PC-9 (cell line): ENCODE measurements at regions not wholly inside any gene's neighbourhood (a gene's known extent, or its start where the extent isn't known, plus 50 kb on each side); places are given as distances from the start of the nearest gene placed in this dataset.

Experiments used
- EZH2 ChIP-seq: fragments of 200-600 bp; sonication (generic); IDR thresholded peaks from 2 replicates; pipeline ENCODE4 v1.8.0; 2017; ENCODE audit warnings: antibody characterized with exemption, low read depth
- TF ChIP-seq, protein P1 (sequence below): fragments of 200-600 bp; sonication (generic); conservative IDR thresholded peaks from 2 replicates; pipeline ENCODE4 v1.6.1; 2017; ENCODE audit warnings: mixed run types, antibody characterized with exemption, mild to moderate bottlenecking, moderate library complexity

DNA sequence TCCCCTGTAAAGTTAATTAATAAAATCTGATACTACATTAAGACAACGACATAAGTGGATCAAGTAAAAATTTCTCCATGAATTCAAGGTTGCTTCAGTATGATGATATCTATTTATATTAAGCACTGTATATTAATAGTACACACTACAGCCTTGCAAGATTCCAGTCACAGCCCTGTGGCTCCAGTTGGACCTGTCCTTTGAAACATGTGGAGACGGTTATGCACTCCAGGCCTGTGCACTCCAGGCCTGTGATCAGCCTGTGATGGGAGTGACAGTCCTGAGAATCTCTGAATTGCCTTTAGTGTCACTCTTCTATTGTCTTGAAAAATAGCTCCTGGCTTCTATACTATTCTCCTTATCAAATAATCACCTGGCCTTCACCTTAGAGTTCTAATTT lies 981.1 kb upstream of the AGA start:
- TF ChIP-seq, protein P1, sequence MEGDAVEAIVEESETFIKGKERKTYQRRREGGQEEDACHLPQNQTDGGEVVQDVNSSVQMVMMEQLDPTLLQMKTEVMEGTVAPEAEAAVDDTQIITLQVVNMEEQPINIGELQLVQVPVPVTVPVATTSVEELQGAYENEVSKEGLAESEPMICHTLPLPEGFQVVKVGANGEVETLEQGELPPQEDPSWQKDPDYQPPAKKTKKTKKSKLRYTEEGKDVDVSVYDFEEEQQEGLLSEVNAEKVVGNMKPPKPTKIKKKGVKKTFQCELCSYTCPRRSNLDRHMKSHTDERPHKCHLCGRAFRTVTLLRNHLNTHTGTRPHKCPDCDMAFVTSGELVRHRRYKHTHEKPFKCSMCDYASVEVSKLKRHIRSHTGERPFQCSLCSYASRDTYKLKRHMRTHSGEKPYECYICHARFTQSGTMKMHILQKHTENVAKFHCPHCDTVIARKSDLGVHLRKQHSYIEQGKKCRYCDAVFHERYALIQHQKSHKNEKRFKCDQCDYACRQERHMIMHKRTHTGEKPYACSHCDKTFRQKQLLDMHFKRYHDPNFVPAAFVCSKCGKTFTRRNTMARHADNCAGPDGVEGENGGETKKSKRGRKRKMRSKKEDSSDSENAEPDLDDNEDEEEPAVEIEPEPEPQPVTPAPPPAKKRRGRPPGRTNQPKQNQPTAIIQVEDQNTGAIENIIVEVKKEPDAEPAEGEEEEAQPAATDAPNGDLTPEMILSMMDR = no peak
- TF ChIP-seq EZH2 = no peak
